ENCODE measurements at regions not wholly inside any gene's neighbourhood (a gene's known extent, or its start where the extent isn't known, plus 50 kb on each side); places are given as distances from the start of the nearest gene placed in this dataset.

DNA sequence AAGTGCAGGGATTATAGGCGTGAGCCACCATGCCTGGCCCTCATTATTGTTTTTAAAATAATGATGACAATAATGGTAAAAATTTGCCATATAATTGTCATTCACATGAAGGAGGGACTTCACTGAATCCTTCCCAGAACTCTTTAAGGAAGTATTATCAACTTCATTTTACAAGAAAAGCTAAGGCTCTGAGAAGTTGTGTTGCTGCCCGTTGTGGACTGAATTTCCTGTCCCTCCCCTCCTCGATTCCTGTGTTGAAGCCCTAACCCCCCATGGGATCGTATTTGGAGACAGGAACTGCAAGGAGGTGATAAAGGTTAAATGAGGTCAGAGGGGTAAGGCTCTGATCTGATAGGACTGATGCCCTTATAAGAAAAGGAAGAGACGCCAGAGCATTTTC lies 458.0 kb downstream of the HAPSTR1 start:
- POLR2A ChIA-PET = no interaction called here
- no peaks in the 10 kb centered on the region for H3K36me3 Mint-ChIP-seq

DNA sequence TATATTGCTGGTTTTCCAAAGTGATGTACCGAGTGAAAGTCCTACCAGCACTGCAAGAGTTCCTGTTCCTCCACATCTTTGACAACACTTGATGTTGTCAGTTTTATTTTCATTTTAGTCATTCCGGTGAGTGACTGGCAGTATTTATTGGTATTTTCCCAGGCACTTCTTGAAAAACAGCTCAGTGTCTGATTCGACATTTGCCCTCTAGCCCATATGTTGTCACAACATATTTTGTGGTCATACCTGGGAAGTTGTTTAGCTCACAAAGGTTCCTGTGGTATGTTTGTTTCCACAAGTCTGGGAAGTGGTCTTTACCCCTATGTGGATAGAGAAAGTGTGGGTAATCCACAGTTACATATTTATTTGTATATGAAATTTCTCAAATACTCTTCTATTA lies 463.6 kb downstream of the HAPSTR1 start:
- CTCF ChIA-PET = no interaction called here
- no peak overlapping the region for H3K4me3 Mint-ChIP-seq
- no peaks in the 10 kb centered on the region for H3K36me3 Mint-ChIP-seq

More for the DNA sequence above, 458.0 kb downstream of the HAPSTR1 start:
- Mint-ChIP-seq H3K4me3 (no peak overlapping the region), H3K4me1 (ENCODE audit: low read depth) (no peaks in the 10 kb centered on the region), H3K9me3 (peaks cover 16% of the 10 kb centered on the region), H3K27me3 (no peaks in the 10 kb centered on the region), H3K27ac (no peak overlapping the region)
- intact Hi-C loops (cut with micrococcal nuclease) = no loop called here
- DNase-seq = no peak
- CTCF ChIA-PET = no interaction called here

DNA sequence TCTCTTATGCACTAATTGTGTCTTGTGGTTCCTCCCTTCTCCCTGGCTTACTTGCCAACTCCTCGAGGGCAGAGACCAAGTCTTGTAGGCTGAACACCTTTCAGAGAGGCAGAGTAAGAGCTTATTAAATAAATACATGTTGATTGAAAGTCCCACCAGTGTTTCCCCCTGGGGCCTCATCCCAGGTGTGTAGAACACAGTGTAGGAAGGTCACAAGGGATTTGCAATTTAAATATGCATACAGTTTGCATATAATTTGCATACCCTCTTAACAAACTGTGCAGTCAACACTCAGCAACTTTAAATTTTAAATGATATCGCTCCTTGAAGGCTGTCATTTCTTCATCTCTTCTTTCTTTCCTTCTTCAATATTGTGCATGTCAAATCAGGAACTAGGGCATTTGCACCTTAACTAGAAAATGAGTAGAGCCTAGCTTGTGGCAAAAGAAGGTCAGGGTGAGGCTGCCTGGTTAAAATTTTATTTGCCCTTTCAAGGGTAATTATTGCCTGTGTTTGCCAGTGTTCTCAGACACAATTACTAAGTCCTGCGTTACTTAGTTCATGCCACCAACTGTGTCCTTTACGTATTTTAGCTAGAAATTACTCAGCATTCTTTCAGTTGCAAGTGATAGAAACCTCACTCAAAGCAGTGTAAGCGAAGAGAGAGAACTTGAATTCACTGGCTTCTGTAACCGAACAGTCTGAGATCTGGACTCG lies 465.7 kb downstream of the HAPSTR1 start:
- Mint-ChIP-seq H3K4me1 (ENCODE audit: low read depth) (no peaks in the 10 kb centered on the region), H3K27me3 (no peaks in the 10 kb centered on the region), H3K4me3 (no peak overlapping the region), H3K9me3 (peaks cover 14% of the 10 kb centered on the region), H3K27ac (no peak overlapping the region), H3K36me3 (no peaks in the 10 kb centered on the region)
- no peak for DNase-seq
- CTCF ChIA-PET = no interaction called here
- intact Hi-C loops (cut with micrococcal nuclease) = no loop called here
- POLR2A ChIA-PET = no interaction called here

More for the DNA sequence above, 463.6 kb downstream of the HAPSTR1 start:
- peaks cover 17% of the 10 kb centered on the region for H3K9me3 Mint-ChIP-seq
- POLR2A ChIA-PET = no interaction called here
- intact Hi-C loops (cut with micrococcal nuclease) = no loop called here
- H3K27ac Mint-ChIP-seq = no peak overlapping the region
- DNase-seq = no peak
- H3K4me1 Mint-ChIP-seq (ENCODE audit: low read depth) = no peaks in the 10 kb centered on the region
- no peaks in the 10 kb centered on the region for H3K27me3 Mint-ChIP-seq

DNA sequence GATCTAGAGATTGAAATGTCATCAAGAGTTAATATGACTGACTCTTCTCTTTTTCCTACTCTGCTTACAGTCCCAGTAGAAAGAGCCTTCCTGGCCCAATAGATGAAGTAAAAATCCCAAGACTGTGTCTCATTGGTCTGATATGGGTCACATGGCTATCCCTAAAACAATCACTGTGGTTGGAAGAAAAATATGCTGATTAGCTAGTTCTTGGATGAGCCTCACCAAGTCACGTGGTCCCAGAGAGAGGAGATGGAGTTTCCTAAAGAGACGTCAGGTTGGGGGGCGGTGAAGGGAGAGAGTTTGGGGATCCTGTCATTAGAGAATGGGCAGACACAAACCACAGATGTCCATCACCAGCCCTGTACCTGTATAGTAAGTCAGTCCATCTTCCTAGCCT lies 466.3 kb downstream of the HAPSTR1 start:
- Mint-ChIP-seq H3K27ac (no peak overlapping the region), H3K4me1 (ENCODE audit: low read depth) (no peaks in the 10 kb centered on the region), H3K4me3 (no peak overlapping the region), H3K27me3 (no peaks in the 10 kb centered on the region), H3K36me3 (no peaks in the 10 kb centered on the region), H3K9me3 (peaks cover 14% of the 10 kb centered on the region)
- POLR2A ChIA-PET = no interaction called here
- CTCF ChIA-PET = no interaction called here
- no peak for DNase-seq
- intact Hi-C loops (cut with micrococcal nuclease) = no loop called here

DNA sequence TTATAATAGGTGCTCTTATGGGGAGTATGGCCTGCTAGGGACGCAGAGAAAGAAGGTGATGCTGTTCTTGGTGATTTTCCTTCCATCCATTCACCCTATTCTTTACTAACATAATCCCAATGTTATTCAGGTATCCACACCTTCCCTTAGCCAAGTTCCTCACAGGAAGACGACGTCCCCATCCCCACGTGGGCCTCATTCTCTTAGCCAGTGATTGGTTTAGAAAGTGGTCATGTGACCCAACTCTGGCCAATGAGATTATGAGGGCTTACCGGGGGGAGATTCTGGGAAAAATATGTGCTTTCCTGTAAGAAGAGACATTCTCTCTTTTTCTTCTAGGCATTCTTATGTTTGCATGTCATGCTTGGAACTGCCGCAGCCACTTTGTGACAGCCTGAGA lies 474.7 kb downstream of the HAPSTR1 start:
- POLR2A ChIA-PET = no interaction called here
- Mint-ChIP-seq H3K27ac (no peak overlapping the region), H3K27me3 (no peaks in the 10 kb centered on the region), H3K4me3 (no peak overlapping the region), H3K9me3 (peaks cover 5% of the 10 kb centered on the region), H3K4me1 (ENCODE audit: low read depth) (no peaks in the 10 kb centered on the region), H3K36me3 (no peaks in the 10 kb centered on the region)
- intact Hi-C loops (cut with micrococcal nuclease) = no loop called here
- CTCF ChIA-PET = no interaction called here
- DNase-seq = no peak

DNA sequence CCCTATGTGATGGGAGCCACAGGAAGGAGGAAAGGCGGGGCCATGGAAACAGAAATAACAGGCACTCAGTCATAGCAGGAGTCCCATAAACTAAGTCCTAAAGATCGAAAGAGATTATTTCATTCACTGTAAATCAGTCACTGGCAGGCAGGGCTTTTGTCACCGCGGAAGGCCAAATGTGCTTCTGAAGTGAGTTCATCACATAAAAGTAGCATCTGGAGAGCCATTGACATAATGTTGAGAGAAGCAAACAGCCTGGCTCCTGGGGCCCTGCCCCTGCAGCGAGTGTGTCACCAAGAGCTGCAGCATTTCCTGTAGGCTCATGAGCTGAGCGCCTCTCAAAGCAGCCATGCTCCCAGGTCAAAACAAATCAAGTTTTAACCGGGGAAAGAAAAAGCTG lies 476.2 kb downstream of the HAPSTR1 start:
- Mint-ChIP-seq H3K4me3 (no peak overlapping the region), H3K27ac (no peak overlapping the region), H3K4me1 (ENCODE audit: low read depth) (no peaks in the 10 kb centered on the region), H3K9me3 (peaks cover 5% of the 10 kb centered on the region), H3K36me3 (no peaks in the 10 kb centered on the region), H3K27me3 (no peaks in the 10 kb centered on the region)
- CTCF ChIA-PET = no interaction called here
- POLR2A ChIA-PET = no interaction called here
- no peak for DNase-seq
- intact Hi-C loops (cut with micrococcal nuclease) = no loop called here

DNA sequence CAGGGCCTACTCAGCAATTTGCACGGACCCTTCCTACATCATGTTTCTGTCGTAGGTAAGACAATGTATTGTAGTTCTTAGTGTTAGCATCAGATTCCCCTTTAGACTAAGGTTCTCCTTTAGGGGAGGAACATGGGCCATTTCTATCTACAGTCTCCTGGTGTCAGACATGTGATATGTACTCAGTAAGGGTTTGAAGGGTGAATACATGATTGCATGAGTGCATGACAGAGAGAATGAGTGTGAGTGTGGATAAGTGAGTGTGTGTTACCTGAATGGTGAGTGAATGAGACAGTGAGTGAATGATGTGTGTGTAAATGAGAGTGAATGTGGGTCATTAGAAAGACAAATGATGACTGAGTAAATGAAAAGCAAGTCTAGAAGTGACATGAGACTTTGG lies 476.8 kb downstream of the HAPSTR1 start:
- no peak for DNase-seq
- H3K36me3 Mint-ChIP-seq = no peaks in the 10 kb centered on the region
- H3K4me1 Mint-ChIP-seq (ENCODE audit: low read depth) = no peaks in the 10 kb centered on the region
- CTCF ChIA-PET = no interaction called here
- no peak overlapping the region for H3K27ac Mint-ChIP-seq
- H3K9me3 Mint-ChIP-seq = peaks cover 5% of the 10 kb centered on the region
- intact Hi-C loops (cut with micrococcal nuclease) = no loop called here
- H3K27me3 Mint-ChIP-seq = no peaks in the 10 kb centered on the region
- no peak overlapping the region for H3K4me3 Mint-ChIP-seq
- POLR2A ChIA-PET = no interaction called here

DNA sequence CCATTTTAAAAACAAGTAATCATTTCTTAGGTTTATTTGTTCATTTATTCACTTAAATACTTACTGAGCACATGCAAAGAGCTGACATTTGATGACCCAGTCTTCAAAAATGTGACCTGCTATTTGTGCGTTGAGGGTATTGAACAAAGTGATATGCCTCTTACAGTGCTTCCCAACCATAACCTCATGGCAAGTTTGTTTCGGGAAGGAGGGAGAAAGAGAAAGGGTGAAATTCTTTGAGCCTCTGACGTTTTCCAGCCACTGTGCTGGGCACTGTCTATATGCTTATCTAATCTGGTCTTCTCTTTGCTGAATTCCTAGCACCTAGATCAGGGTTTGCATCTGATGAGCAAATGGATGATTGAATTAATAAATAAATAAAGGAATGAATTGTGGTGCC lies 479.1 kb downstream of the HAPSTR1 start:
- ChIA-PET POLR2A (no interaction called here), CTCF (no interaction called here)
- Mint-ChIP-seq H3K9me3 (peaks cover 5% of the 10 kb centered on the region), H3K27me3 (no peaks in the 10 kb centered on the region), H3K4me1 (ENCODE audit: low read depth) (no peaks in the 10 kb centered on the region), H3K36me3 (no peaks in the 10 kb centered on the region), H3K27ac (no peak overlapping the region), H3K4me3 (no peak overlapping the region)
- intact Hi-C loops (cut with micrococcal nuclease) = no loop called here
- no peak for DNase-seq

DNA sequence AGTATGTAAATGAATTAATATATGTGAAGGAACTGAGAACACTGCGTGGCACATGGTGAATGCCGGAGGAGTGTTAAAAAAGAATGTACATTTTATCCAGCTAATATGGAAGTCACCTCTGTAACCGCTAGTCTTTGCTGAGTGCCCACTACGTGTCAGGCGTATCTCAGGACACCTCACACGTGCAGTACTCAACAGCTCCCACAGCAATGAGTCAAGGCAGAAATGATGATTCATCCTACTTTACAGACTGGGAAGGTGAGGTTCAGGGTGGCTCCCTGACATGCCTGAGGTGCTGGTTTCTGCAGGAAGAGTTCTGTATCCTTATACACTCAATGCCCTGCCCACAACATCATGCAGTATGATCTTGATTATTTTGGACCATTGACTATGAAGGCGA lies 487.0 kb downstream of the HAPSTR1 start:
- DNase-seq = no peak
- Mint-ChIP-seq H3K27ac (no peak overlapping the region), H3K4me1 (ENCODE audit: low read depth) (no peaks in the 10 kb centered on the region), H3K27me3 (no peaks in the 10 kb centered on the region), H3K4me3 (no peak overlapping the region), H3K36me3 (no peaks in the 10 kb centered on the region), H3K9me3 (peaks cover 5% of the 10 kb centered on the region)
- intact Hi-C loops (cut with micrococcal nuclease) = no loop called here
- POLR2A ChIA-PET = no interaction called here
- CTCF ChIA-PET = no interaction called here

DNA sequence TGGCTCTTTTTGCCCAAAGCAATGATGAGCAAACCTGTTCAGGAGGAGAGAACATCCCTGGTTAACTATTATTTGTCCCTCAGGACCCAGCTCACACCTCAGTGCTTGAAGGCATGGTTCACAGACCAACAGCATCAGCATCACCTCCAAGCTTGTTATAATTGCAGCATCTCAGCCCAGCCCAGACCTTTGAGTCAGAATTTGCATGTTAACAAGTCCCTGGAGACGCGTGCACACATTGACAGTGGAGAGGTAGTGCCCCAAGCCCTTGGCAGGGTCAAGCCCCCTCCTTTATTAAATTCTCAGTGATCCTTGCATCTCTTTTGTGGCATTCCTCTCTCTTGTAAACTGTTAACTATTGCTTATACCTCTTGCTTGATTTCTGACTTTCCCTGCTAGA lies 488.6 kb downstream of the HAPSTR1 start:
- no peak overlapping the region for H3K27ac Mint-ChIP-seq
- no peaks in the 10 kb centered on the region for H3K36me3 Mint-ChIP-seq
- H3K9me3 Mint-ChIP-seq = peaks cover 8% of the 10 kb centered on the region
- no peaks in the 10 kb centered on the region for H3K27me3 Mint-ChIP-seq
- intact Hi-C loops (cut with micrococcal nuclease) = no loop called here
- no peak overlapping the region for H3K4me3 Mint-ChIP-seq
- no peaks in the 10 kb centered on the region for H3K4me1 Mint-ChIP-seq (ENCODE audit: low read depth)
- POLR2A ChIA-PET = no interaction called here
- DNase-seq = no peak
- CTCF ChIA-PET = no interaction called here

DNA sequence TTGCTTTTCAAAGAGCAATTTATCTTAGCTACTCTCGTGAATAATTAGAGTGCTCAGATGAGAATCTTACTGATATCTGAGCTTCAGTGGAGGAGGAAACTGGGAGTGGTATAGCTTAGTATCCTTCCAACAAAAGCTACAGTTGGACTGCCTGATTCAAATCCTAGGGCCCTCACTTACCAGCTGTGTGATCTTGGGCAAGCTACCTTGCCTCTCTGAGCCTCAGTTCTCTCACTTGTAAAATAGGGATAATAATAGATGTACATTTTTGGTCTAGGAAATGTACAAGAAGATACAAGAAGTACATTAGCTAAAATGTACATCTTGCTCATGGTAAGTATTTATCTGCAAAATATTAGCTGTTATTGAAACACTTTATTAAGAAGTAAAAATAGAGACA lies 502.0 kb downstream of the HAPSTR1 start:
- no peak for DNase-seq
- Mint-ChIP-seq H3K27ac (no peak overlapping the region), H3K9me3 (peaks cover 10% of the 10 kb centered on the region), H3K36me3 (no peaks in the 10 kb centered on the region), H3K4me1 (ENCODE audit: low read depth) (no peaks in the 10 kb centered on the region), H3K27me3 (no peaks in the 10 kb centered on the region), H3K4me3 (no peak overlapping the region)
- CTCF ChIA-PET = no interaction called here
- POLR2A ChIA-PET = no interaction called here
- intact Hi-C loops (cut with micrococcal nuclease) = no loop called here

DNA sequence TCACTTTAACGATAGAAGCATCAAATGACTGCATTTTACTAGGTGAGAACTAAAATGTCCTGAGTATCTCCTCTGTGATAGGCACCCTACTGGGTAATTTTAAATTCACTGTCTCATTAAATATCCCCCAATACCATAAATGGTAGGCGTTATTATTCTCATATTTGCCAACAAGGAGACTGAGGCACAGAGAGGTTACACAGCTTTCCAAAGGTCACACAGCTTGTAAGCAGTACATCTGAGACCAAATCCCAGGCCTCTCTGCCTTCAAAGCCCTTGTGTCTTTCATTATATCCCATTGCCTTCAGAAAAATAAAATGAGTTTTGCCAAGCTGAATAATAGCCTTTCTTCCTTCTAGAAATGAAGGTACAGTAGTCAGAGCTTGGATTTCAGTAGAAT lies 502.6 kb downstream of the HAPSTR1 start:
- no peak for DNase-seq
- Mint-ChIP-seq H3K4me3 (no peak overlapping the region), H3K4me1 (ENCODE audit: low read depth) (no peaks in the 10 kb centered on the region), H3K27ac (no peak overlapping the region), H3K27me3 (no peaks in the 10 kb centered on the region), H3K9me3 (peaks cover 10% of the 10 kb centered on the region), H3K36me3 (no peaks in the 10 kb centered on the region)
- ChIA-PET POLR2A (no interaction called here), CTCF (no interaction called here)
- intact Hi-C loops (cut with micrococcal nuclease) = no loop called here

DNA sequence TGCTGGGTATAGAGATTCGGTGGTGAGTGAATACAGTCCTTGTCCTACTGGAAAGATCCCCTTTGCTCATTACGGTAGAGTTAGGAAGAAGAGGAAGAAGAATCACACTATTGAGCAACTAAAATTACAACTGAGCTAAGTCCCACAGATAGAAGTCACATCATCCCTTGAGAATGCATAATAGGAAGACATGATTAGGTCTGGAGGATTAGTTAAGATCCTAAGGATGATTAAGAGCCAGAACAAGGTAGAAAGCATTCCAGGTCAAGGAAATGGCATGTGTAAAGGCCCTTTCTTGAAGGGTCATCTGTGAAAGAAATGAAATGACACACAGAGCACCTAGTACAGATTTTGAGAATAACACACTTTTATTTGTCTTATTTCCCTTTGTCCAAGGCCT lies 503.5 kb downstream of the HAPSTR1 start:
- intact Hi-C loops (cut with micrococcal nuclease) = no loop called here
- H3K4me3 Mint-ChIP-seq = no peak overlapping the region
- H3K36me3 Mint-ChIP-seq = no peaks in the 10 kb centered on the region
- no peaks in the 10 kb centered on the region for H3K27me3 Mint-ChIP-seq
- no peak for DNase-seq
- H3K27ac Mint-ChIP-seq = no peak overlapping the region
- CTCF ChIA-PET = no interaction called here
- POLR2A ChIA-PET = no interaction called here
- peaks cover 10% of the 10 kb centered on the region for H3K9me3 Mint-ChIP-seq
- no peaks in the 10 kb centered on the region for H3K4me1 Mint-ChIP-seq (ENCODE audit: low read depth)

DNA sequence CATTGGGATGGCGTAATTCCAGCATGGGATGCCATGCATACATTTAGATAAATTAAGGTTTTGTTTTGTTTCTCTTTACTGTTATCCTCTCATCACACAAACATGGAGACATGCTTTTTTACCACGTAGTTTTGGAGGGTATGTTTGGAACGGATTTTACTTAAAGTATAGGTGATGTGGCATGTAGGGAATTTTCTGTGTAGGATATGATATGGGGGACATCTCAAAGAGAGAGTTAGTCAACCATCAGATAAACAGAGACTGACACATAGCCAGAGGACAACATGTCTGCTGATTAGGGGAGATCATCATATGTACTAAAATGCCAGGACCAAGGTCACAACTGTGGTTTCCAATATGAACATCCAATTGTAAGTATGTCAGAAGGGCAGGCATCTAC lies 503.9 kb downstream of the HAPSTR1 start:
- Mint-ChIP-seq H3K27ac (no peak overlapping the region), H3K9me3 (peaks cover 6% of the 10 kb centered on the region)

More for the DNA sequence above, 503.9 kb downstream of the HAPSTR1 start:
- intact Hi-C loops (cut with micrococcal nuclease) = no loop called here
- CTCF ChIA-PET = no interaction called here
- Mint-ChIP-seq H3K27me3 (no peaks in the 10 kb centered on the region), H3K36me3 (no peaks in the 10 kb centered on the region), H3K4me3 (no peak overlapping the region), H3K4me1 (ENCODE audit: low read depth) (no peaks in the 10 kb centered on the region)
- POLR2A ChIA-PET = no interaction called here
- no peak for DNase-seq
